ENCODE measurements at regions not wholly inside any gene's neighbourhood (a gene's known extent, or its start where the extent isn't known, plus 50 kb on each side); places are given as distances from the start of the nearest gene placed in this dataset.
"Not testable (repeated sequence)": the region's sequence is repeated elsewhere in the genome, so short reads cannot be mapped to it uniquely, and the experiment has no call there.

DNA sequence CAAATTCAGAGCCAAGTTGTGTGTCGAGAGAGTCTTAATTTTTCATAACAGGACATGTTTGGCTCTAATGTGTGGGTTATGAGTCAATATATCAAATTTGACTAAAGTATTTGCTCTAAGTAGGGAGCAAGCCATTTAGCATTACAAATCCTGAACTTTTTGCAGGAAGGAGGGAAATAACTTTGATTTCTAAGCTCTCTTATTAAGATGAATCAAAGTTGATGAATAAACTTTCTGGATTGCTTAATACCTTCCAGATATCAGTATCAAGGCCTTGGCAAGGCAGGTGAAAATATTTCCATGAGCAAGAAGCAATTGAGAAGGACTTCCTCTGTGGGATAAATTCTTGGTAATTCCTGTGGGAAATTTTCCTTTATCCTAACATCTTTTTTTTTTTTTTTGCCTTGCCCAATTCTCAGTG is 258.8 kb downstream of the AHR start:
- Mint-ChIP-seq H3K4me3 (no peak overlapping the region), H3K27me3 (ENCODE audit: low read depth) (no peaks in the 10 kb centered on the region), H3K4me1 (ENCODE audit: low read depth) (no peaks in the 10 kb centered on the region), H3K9me3 (no peaks in the 10 kb centered on the region), H3K36me3 (ENCODE audit: insufficient read depth) (no peaks in the 10 kb centered on the region)
- no peak for DNase-seq
- ATAC-seq: no peak

DNA sequence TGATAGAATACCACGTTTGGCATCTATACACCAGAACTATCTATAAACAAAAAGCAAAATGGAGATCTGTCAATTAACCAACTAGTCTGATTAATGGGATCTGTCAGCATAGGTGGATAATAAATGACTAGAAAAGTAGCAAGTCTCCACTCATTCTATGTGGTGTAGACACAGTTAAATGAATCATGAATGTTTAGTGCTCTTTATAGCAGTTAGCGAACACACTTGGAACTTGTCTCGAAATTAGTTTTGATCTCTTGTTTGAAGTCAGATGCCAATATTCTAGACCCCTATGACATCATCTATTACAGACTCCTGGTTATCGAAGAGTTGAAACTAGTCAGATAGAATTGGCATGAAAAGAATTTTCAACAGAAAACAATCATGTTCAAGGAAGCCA is 259.7 kb downstream of the AHR start:
- DNase-seq (no peak), ATAC-seq (no peak)
- H3K36me3 Mint-ChIP-seq (ENCODE audit: insufficient read depth): no peaks in the 10 kb centered on the region
- no peaks in the 10 kb centered on the region for H3K27me3 Mint-ChIP-seq (ENCODE audit: low read depth)
- no peaks in the 10 kb centered on the region for H3K9me3 Mint-ChIP-seq
- H3K4me1 Mint-ChIP-seq (ENCODE audit: low read depth): no peaks in the 10 kb centered on the region
- H3K4me3 Mint-ChIP-seq: no peak overlapping the region

DNA sequence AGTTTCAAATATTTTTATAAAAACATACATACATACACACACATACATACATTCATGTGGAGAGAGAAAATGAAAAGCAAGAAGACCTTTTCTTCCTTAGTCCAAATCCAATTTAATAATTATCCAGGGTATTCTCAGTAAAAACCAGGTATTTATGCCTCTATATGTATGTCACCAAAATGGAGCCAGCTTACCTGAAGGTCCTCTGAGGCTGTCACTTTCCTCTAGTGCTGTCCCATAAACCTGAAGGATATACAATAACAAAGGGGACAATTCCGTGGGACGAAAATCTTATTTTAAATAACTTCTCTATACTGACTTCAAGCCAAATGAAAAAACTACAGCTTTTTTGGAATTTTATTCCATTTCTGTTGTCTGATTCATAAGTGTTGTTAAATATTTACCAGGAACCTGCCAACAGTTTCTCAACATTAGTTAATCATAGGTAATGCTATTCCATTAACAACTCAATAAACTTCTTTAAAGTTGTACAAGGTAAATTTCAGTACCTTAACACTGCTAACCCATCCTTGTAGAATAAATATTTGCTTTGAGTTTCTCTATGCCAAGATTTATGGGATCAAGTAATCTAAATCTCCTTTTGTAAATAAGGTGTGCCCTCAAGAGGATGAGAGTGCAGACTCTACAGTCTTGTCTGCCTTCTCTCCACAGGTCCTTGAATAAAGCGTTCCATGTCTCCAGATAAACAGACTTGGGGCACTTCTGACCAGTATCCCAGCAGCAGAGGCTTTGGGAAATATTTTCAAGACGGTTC is 260.3 kb downstream of the AHR start:
- H3K4me3 Mint-ChIP-seq: no peak overlapping the region
- H3K36me3 Mint-ChIP-seq (ENCODE audit: insufficient read depth): no peaks in the 10 kb centered on the region
- ATAC-seq (no peak), DNase-seq (no peak)
- H3K27me3 Mint-ChIP-seq (ENCODE audit: low read depth): peaks cover 5% of the 10 kb centered on the region
- no peaks in the 10 kb centered on the region for H3K9me3 Mint-ChIP-seq
- H3K4me1 Mint-ChIP-seq (ENCODE audit: low read depth): no peaks in the 10 kb centered on the region

DNA sequence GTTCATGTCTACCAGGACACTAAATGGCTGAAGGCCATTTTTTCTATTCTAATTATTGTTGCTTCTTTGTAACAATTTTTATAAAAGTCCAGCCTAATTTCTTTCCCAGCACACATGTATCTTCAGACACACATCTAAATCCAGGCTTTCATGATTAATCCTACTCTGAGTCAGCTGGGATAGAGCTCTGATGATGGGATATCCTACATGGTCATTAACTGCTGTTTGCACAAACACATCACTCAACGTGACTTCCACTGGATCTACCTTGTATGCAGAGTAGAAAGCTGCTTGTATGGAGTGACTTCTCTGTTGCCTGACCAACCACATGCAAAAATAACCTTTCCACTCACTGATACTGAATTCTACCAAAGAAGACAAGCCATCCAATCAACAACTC is 260.9 kb downstream of the AHR start:
- Mint-ChIP-seq H3K4me3 (no peak overlapping the region), H3K36me3 (ENCODE audit: insufficient read depth) (no peaks in the 10 kb centered on the region), H3K4me1 (ENCODE audit: low read depth) (no peaks in the 10 kb centered on the region), H3K27me3 (ENCODE audit: low read depth) (peaks cover 5% of the 10 kb centered on the region), H3K9me3 (no peaks in the 10 kb centered on the region)
- DNase-seq: no peak
- no peak for ATAC-seq

DNA sequence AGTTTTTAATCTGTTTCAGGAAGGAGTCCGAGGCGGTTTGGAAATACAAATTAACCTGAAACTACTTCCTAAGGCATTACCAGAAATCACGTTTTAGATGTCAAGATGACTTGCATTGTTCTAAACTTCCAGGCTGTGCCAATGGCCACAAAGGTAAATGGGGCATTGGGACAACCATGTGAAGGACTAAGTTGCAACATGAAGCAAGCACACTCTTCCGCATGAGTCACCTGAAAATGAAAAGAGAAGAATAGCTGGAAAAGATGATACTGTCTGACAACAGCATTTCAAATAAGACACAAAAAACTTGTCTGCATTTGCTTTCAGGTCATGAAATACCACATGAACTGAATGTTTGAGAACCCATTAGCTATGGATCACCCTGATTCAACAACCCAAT is 262.1 kb downstream of the AHR start:
- Mint-ChIP-seq H3K4me3 (no peak overlapping the region), H3K4me1 (ENCODE audit: low read depth) (no peaks in the 10 kb centered on the region), H3K36me3 (ENCODE audit: insufficient read depth) (no peaks in the 10 kb centered on the region), H3K27me3 (ENCODE audit: low read depth) (peaks cover 5% of the 10 kb centered on the region), H3K9me3 (no peaks in the 10 kb centered on the region)
- DNase-seq (no peak), ATAC-seq (no peak)

DNA sequence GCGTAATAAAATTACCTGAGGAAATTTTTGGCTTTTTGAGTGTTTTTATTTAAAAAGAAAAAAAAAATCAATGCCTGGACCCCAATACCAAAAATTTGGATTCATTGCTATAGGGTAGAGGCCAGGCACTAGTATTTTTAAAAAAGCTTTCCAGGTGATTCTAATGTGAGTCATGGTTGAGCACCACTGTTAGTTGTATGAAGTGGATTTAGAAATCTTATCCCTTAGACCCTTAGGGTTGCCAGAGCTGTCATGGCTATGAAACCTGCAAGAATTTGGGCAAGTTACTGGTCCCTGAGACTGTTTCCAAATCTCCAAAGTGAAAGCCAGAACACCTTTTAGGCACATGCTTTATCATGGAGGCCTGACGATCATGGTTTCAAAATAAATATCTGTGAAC is 262.5 kb downstream of the AHR start:
- H3K4me3 Mint-ChIP-seq: no peak overlapping the region
- H3K36me3 Mint-ChIP-seq (ENCODE audit: insufficient read depth): no peaks in the 10 kb centered on the region

DNA sequence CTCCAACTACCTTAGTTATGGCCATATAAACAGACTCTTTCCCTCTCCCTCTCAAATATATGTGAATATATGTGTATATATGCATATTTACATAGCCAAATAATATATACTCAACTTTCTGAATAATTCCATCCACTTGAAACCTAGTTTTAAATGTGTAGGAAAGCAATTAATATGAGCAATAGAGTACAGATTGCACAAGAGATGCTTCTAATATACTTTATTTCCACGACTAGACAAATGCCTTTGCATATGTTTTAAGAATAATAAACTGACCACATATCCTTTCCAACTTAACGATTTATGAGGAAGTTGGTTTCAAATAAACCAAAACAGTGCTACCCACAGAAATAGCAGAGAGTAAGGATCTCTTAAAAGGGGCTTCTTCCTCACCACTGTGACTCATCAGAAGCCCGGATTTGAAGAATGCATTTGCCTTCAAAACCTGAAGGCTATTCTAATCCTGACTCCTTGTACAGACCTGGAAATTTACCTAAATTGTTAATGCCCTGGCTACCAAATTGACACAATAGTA is 266.3 kb downstream of the AHR start:
- DNase-seq (no peak), ATAC-seq (no peak)
- peaks cover 5% of the 10 kb centered on the region for H3K27me3 Mint-ChIP-seq (ENCODE audit: low read depth)
- H3K9me3 Mint-ChIP-seq: peaks cover 6% of the 10 kb centered on the region
- no peak overlapping the region for H3K4me3 Mint-ChIP-seq
- no peaks in the 10 kb centered on the region for H3K4me1 Mint-ChIP-seq (ENCODE audit: low read depth)
- no peaks in the 10 kb centered on the region for H3K36me3 Mint-ChIP-seq (ENCODE audit: insufficient read depth)

More for the DNA sequence above, 262.5 kb downstream of the AHR start:
- ATAC-seq (no peak), DNase-seq (no peak)
- H3K4me1 Mint-ChIP-seq (ENCODE audit: low read depth): no peaks in the 10 kb centered on the region
- H3K27me3 Mint-ChIP-seq (ENCODE audit: low read depth): peaks cover 5% of the 10 kb centered on the region
- no peaks in the 10 kb centered on the region for H3K9me3 Mint-ChIP-seq

DNA sequence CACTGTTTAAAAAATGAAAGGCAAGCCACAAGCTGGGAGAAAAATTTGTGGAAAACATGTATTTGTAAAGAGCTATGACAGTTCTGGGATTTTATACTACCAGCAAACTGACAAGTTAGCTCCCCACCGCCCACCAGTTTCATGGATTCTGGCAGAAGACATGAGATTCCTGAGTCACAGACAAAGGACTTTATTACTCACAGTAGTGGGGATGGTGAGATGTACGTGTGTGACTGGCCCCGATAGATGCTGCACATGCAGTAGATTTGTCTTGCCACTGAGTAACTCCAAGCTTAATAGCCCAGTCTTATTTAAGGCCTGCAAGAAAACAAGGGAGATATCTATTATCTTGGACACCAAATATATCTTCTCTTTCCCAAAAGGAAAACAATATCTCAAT is 281.7 kb downstream of the AHR start:
- ATAC-seq (no peak), DNase-seq (no peak)
- Mint-ChIP-seq H3K4me3 (no peak overlapping the region), H3K36me3 (ENCODE audit: insufficient read depth) (no peaks in the 10 kb centered on the region), H3K27me3 (ENCODE audit: low read depth) (no peaks in the 10 kb centered on the region), H3K4me1 (ENCODE audit: low read depth) (peaks cover 2% of the 10 kb centered on the region), H3K9me3 (peaks cover 18% of the 10 kb centered on the region)

DNA sequence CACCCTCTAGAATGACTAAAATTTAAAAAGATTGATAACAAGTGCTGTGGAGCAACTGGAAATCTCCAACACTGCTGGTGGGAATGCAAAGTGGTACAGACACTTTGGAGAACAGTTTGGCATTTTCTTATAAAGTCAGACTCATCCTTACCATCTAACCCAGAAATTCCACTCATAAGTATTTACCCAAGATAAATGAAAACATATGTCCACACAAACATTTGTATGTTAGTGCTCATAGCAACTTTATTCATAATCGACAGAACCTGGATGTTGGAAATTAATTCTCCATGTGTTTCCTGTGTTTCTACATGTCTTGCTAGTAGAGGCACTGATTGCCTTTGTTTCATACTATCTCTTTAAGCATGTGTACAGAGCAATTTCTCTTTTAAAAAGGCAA is 282.4 kb downstream of the AHR start:
- peaks cover 18% of the 10 kb centered on the region for H3K9me3 Mint-ChIP-seq
- no peak overlapping the region for H3K4me3 Mint-ChIP-seq
- DNase-seq (no peak), ATAC-seq (no peak)
- no peaks in the 10 kb centered on the region for H3K36me3 Mint-ChIP-seq (ENCODE audit: insufficient read depth)
- peaks cover 2% of the 10 kb centered on the region for H3K4me1 Mint-ChIP-seq (ENCODE audit: low read depth)
- no peaks in the 10 kb centered on the region for H3K27me3 Mint-ChIP-seq (ENCODE audit: low read depth)

DNA sequence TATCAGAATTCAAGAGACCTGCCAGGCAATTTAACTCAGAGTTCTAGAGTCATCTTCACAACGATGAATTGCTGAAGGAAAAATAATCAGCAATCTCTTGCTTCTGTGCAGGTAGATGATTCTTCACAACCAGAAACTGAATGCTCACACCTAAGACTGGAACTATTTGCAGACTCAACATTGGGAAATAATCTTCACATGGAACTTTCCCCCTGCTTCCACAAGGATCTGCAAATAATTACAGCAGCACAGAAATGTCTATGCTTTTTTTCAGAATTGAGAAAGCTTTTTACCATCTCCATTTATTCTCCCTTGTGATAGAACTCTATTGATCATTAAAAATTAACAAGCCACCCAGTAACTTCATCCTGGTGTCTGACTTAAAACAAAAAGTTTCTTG is 282.8 kb downstream of the AHR start:
- ATAC-seq (no peak), DNase-seq (no peak)
- Mint-ChIP-seq H3K9me3 (peaks cover 18% of the 10 kb centered on the region), H3K27me3 (ENCODE audit: low read depth) (no peaks in the 10 kb centered on the region), H3K36me3 (ENCODE audit: insufficient read depth) (no peaks in the 10 kb centered on the region), H3K4me3 (no peak overlapping the region), H3K4me1 (ENCODE audit: low read depth) (peaks cover 2% of the 10 kb centered on the region)

DNA sequence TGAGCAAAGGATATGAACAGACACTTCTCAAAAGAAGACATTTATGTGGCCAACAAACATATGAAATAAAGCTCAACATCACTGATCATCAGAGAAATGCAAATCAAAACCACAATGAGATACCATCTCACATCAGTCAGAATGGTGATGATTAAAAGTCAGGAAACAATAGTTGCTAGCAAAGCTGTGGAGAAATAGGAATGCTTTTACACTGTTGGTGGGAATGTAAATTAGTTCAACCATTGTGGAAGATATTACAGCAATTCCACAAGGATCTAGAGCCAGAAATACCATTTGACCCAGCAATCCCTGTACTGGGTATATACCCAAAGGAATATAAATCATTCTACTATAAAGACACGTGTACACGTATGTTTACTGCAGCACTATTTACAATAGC is 284.2 kb downstream of the AHR start:
- not testable (repeated sequence) for H3K9me3 Mint-ChIP-seq; H3K27me3 Mint-ChIP-seq (ENCODE audit: low read depth); H3K36me3 Mint-ChIP-seq (ENCODE audit: insufficient read depth); ATAC-seq; DNase-seq; H3K4me1 Mint-ChIP-seq (ENCODE audit: low read depth); H3K4me3 Mint-ChIP-seq

DNA sequence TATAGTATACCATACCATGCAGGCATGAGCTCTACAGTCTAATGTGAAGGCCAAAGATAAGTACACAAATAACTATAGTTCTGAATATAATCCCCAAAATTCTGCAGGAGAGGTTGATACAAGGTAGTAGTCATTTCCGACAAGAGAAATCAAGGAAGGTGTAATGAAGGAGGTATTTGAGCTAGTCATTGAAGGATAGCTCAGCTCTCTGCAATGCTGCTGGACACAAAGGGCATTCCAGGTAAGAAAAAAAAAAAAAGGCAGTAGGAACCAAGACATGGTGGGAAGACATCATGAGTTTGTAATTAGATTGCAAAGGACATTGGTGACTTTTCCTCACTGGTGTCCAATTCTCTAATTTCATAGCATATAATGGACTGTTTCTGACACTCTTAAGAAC is 285.3 kb downstream of the AHR start:
- no peak overlapping the region for H3K4me3 Mint-ChIP-seq
- ATAC-seq (no peak), DNase-seq (no peak)
- no peaks in the 10 kb centered on the region for H3K9me3 Mint-ChIP-seq
- no peaks in the 10 kb centered on the region for H3K36me3 Mint-ChIP-seq (ENCODE audit: insufficient read depth)
- peaks cover under 1% of the 10 kb centered on the region for H3K27me3 Mint-ChIP-seq (ENCODE audit: low read depth)
- H3K4me1 Mint-ChIP-seq (ENCODE audit: low read depth): peaks cover 2% of the 10 kb centered on the region

DNA sequence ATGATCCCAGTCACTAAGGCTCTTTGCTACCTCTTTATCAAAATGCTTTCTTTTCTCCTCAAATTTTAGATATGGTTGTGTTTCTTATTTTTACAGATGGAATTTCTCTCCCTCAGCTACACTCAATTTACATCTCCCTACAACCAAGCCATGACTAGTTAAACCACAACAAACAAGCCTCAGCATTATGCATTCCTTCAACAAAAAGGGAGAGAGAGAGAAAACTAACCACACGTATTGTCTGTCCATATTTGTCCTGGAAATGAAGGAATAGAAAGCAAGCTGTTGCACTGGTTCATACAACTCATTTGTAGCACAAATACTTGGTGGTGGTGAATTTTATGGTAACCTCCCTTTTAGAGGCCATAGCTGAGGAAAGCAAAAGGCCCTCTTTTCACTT is 286.4 kb downstream of the AHR start:
- no peak for ATAC-seq
- no peak for DNase-seq
- H3K36me3 Mint-ChIP-seq (ENCODE audit: insufficient read depth): no peaks in the 10 kb centered on the region
- peaks cover 2% of the 10 kb centered on the region for H3K4me1 Mint-ChIP-seq (ENCODE audit: low read depth)
- H3K27me3 Mint-ChIP-seq (ENCODE audit: low read depth): peaks cover 1% of the 10 kb centered on the region
- H3K4me3 Mint-ChIP-seq: no peak overlapping the region
- no peaks in the 10 kb centered on the region for H3K9me3 Mint-ChIP-seq

DNA sequence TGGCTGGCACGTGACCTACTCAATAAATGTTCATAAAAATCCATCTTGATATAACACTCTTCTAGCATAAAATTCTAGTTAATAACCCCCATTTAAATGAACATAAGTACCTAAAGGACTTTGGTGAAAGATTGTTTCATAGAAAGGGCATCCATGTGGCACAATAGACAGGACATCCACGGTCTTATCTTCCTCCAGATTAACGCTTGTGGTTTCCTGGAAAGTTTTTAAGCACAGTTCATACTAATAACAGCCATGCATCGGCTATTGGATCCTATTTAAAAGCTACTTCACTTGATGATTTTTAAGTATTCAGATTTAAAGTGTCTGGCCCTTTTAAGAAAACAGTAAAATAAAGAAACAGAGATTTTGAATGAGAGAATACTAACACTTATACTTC is 288.3 kb downstream of the AHR start:
- H3K4me3 Mint-ChIP-seq: no peak overlapping the region
- ATAC-seq (no peak), DNase-seq (no peak)
- H3K27me3 Mint-ChIP-seq (ENCODE audit: low read depth): peaks cover 1% of the 10 kb centered on the region
- no peaks in the 10 kb centered on the region for H3K36me3 Mint-ChIP-seq (ENCODE audit: insufficient read depth)
- H3K9me3 Mint-ChIP-seq: no peaks in the 10 kb centered on the region
- H3K4me1 Mint-ChIP-seq (ENCODE audit: low read depth): peaks cover 2% of the 10 kb centered on the region

DNA sequence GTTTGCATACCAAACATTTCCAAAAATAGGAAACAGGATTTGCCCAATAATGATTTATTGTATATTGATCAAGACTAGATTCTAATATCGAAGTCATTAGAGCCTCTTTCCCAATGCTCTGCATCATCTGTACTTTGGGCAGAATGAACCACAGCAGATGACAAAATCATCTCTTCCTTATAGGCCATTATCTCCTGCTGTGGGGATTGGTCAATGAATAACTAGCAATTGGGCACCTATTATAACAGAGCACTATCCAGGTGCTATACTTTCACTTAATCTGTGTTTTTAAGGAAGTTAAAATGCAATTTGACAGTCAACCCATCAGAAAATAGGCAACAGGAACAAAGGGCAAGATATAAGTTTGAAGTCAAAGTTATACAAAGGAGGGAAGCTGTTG is 290.3 kb downstream of the AHR start:
- no peak overlapping the region for H3K4me3 Mint-ChIP-seq
- DNase-seq: no peak
- ATAC-seq: no peak
- no peaks in the 10 kb centered on the region for H3K36me3 Mint-ChIP-seq (ENCODE audit: insufficient read depth)
- H3K27me3 Mint-ChIP-seq (ENCODE audit: low read depth): peaks cover 1% of the 10 kb centered on the region
- no peaks in the 10 kb centered on the region for H3K4me1 Mint-ChIP-seq (ENCODE audit: low read depth)
- H3K9me3 Mint-ChIP-seq: no peaks in the 10 kb centered on the region

Measured in activated T-cell treated with anti-CD3 and anti-CD28 coated beads, Interleukin-2, amount 50 U/mL, for 4 hours (primary cell).